ENCODE measurements at regions not wholly inside any gene's neighbourhood (a gene's known extent, or its start where the extent isn't known, plus 50 kb on each side); places are given as distances from the start of the nearest gene placed in this dataset.

GRCh38 chr17:83200751-83201150 is 121.3 kb downstream of the METRNL start:
- Mint-ChIP-seq H3K4me1 (ENCODE audit: low read depth) (peaks cover 37% of the 10 kb centered on the region), H3K9me3 (no peaks in the 10 kb centered on the region), H3K4me3 (peak overlapping the region; percentile 67), H3K27ac (peak overlapping the region; percentile 99), H3K36me3 (ENCODE audit: low read depth) (no peaks in the 10 kb centered on the region), H3K27me3 (no peaks in the 10 kb centered on the region)
- intact Hi-C loops (cut with micrococcal nuclease), result no loop called here
- TF ChIP-seq CTCF (IDR thresholded peaks at IDR 0.05), result no peak
- ChIA-PET POLR2A (interaction anchor here (0.8 to 1.9 kb wide), 8 partner anchors 14 to 330 kb away, joined by 3 to 8 read pairs (median 4); partner anchors contain the start of gene METRNL), CTCF (interaction anchor here (1.0 to 2.4 kb wide), 4 partner anchors 75 to 426 kb away, joined by 3 to 9 read pairs (median 6); no protein-coding TSS in a partner anchor)
- ATAC-seq (no peak), DNase-seq (no peak)

- intact Hi-C loops (cut with micrococcal nuclease), result no loop called here
- no peak for DNase-seq
- Mint-ChIP-seq H3K9me3 (no peaks in the 10 kb centered on the region), H3K4me1 (ENCODE audit: low read depth) (peaks cover 37% of the 10 kb centered on the region), H3K27ac (peak overlapping the region; percentile 99), H3K27me3 (no peaks in the 10 kb centered on the region), H3K36me3 (ENCODE audit: low read depth) (no peaks in the 10 kb centered on the region), H3K4me3 (no peak overlapping the region)
- no peak for TF ChIP-seq CTCF (IDR thresholded peaks at IDR 0.05)
- ChIA-PET POLR2A (interaction anchor here (0.8 to 1.9 kb wide), 4 partner anchors 76 to 122 kb away, joined by 3 to 8 read pairs (median 4); partner anchors contain the start of gene METRNL), CTCF (interaction anchor here (1.0 to 2.4 kb wide), 5 partner anchors 48 to 426 kb away, joined by 3 to 8 read pairs (median 4); no protein-coding TSS in a partner anchor)
- no peak for ATAC-seq
Measured at GRCh38 chr17:83201206-83202001, 122.0 kb downstream of the METRNL start.

GRCh38 chr17:83202002-83203000 is 122.9 kb downstream of the METRNL start:
- Mint-ChIP-seq H3K9me3 (no peaks in the 10 kb centered on the region), H3K27ac (no peak overlapping the region), H3K4me3 (no peak overlapping the region), H3K36me3 (ENCODE audit: low read depth) (no peaks in the 10 kb centered on the region), H3K27me3 (no peaks in the 10 kb centered on the region), H3K4me1 (ENCODE audit: low read depth) (peaks cover 37% of the 10 kb centered on the region)
- ChIA-PET POLR2A (no interaction called here), CTCF (interaction anchor here (1.0 to 2.3 kb wide), 4 partner anchors 49 to 214 kb away, joined by 3 to 8 read pairs (median 4); no protein-coding TSS in a partner anchor)
- ATAC-seq, result no peak
- no peak for TF ChIP-seq CTCF (IDR thresholded peaks at IDR 0.05)
- intact Hi-C loops (cut with micrococcal nuclease), result no loop called here
- DNase-seq, result no peak

- POLR2A ChIA-PET, result interaction anchor here (1.0 kb wide), 1 partner anchor 69 kb away, joined by 3 read pairs; no protein-coding TSS in a partner anchor
- H3K9me3 Mint-ChIP-seq, result no peaks in the 10 kb centered on the region
- intact Hi-C loops (cut with micrococcal nuclease), result no loop called here
- CTCF ChIA-PET, result interaction anchor here (1.2 to 2.3 kb wide), 3 partner anchors 77 to 215 kb away, joined by 3 to 8 read pairs (median 5); no protein-coding TSS in a partner anchor
- no peak for ATAC-seq
- no peak for DNase-seq
- H3K4me1 Mint-ChIP-seq (ENCODE audit: low read depth), result peaks cover 35% of the 10 kb centered on the region
- no peak overlapping the region for H3K27ac Mint-ChIP-seq
- H3K4me3 Mint-ChIP-seq, result no peak overlapping the region
- no peaks in the 10 kb centered on the region for H3K27me3 Mint-ChIP-seq
- no peaks in the 10 kb centered on the region for H3K36me3 Mint-ChIP-seq (ENCODE audit: low read depth)
- no peak for TF ChIP-seq CTCF (IDR thresholded peaks at IDR 0.05)
Measured at GRCh38 chr17:83203073-83203471, 123.7 kb downstream of the METRNL start.

Data from activated CD8-positive, alpha-beta T cell treated with anti-CD3 and anti-CD28 coated beads for 36 hours (primary cell).